ENCODE measurements at regions not wholly inside any gene's neighbourhood (a gene's known extent, or its start where the extent isn't known, plus 50 kb on each side); places are given as distances from the start of the nearest gene placed in this dataset.

DNA sequence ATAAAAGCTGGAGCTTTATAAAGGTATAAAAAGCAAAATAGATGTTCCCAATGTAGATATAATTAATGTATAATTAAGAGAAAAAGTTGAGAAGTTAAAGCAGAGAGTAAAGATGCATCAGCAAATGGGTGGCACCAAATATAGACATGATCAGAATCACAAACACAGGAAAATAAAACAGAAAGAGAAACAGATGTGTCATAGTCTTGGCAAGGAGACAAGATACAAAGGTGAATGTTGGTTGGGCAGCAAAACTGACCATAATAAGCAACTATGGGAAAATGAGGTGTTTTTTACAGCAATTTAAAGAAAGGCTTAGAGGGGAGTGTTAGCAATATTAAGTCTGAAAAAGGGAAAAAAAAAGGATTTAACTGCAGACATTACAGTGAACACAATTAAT, 135.4 kb upstream of the CLEC14A start:
- H3K4me3 ChIP-seq (ENCODE audit: low read length), result no peak overlapping the region
- DNase-seq (ENCODE audit: low read depth), result peak; percentile 39
- TF ChIP-seq, protein P1, sequence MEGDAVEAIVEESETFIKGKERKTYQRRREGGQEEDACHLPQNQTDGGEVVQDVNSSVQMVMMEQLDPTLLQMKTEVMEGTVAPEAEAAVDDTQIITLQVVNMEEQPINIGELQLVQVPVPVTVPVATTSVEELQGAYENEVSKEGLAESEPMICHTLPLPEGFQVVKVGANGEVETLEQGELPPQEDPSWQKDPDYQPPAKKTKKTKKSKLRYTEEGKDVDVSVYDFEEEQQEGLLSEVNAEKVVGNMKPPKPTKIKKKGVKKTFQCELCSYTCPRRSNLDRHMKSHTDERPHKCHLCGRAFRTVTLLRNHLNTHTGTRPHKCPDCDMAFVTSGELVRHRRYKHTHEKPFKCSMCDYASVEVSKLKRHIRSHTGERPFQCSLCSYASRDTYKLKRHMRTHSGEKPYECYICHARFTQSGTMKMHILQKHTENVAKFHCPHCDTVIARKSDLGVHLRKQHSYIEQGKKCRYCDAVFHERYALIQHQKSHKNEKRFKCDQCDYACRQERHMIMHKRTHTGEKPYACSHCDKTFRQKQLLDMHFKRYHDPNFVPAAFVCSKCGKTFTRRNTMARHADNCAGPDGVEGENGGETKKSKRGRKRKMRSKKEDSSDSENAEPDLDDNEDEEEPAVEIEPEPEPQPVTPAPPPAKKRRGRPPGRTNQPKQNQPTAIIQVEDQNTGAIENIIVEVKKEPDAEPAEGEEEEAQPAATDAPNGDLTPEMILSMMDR (conservative IDR thresholded peaks at IDR 0.05; ENCODE audit: low read length), result no peak

DNA sequence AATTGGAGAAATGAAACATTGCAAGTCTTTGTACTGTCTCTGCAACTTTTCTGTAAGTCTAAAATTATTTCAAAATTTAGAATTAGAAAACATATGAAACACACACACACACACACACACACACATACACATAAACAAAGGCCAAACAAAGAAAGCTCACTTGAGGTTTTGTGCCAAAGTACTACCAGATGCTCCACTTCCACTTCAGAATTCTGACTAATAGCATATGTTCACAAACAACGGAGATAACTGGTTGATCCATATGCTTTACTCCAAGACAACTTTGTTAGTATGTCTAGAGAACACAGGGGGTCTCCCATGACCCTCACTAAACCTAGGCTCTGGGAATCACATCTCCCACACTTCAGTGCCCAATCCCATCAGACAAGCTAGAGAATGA, 133.8 kb upstream of the CLEC14A start:
- H3K4me3 ChIP-seq (ENCODE audit: low read length), result no peak overlapping the region
- TF ChIP-seq, protein P1 (conservative IDR thresholded peaks at IDR 0.05; ENCODE audit: low read length), result no peak
- DNase-seq (ENCODE audit: low read depth), result peak; percentile 90

DNA sequence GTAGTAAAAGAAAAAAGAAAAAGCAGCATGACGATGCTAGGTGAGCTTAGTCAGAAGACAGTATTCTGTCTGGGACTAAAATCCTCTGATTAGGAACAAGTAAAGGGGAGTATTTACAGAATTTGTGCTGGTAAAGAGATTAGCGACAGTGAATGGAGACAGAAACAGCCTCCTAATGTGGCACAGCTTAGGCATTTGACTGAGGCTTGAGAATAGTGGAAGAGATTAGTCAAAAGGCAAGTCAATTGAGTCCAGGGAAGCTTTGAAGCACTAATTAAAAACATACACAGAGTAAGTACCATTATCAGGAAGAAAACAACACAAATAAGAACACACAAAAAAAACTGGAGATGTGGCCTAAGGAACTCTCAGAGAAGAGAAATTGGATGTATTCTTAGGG, 131.9 kb upstream of the CLEC14A start:
- DNase-seq (ENCODE audit: low read depth), result peak; percentile 17
- TF ChIP-seq, protein P1 (conservative IDR thresholded peaks at IDR 0.05; ENCODE audit: low read length), result no peak
- H3K4me3 ChIP-seq (ENCODE audit: low read length), result no peak overlapping the region

DNA sequence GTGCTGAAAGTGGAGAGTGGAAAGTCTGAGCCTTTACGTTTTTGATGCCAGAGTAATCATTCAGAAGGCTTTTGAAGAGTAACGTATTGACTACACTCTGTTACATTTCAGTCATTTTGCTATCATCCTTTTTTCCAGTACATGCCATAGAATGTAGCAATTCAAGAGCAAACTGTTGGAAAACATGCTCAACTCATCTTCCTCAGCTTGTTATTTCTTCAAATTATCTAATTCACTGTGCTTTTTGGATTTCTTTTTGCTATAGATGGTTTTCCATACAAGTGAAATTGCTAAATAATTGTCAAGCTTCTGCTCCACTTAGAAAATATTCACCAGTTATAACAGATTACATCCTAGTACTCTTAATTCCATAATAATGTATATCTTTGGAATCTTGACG, 129.9 kb upstream of the CLEC14A start:
- TF ChIP-seq, protein P1 (conservative IDR thresholded peaks at IDR 0.05; ENCODE audit: low read length), result no peak
- no peak overlapping the region for H3K4me3 ChIP-seq (ENCODE audit: low read length)

DNA sequence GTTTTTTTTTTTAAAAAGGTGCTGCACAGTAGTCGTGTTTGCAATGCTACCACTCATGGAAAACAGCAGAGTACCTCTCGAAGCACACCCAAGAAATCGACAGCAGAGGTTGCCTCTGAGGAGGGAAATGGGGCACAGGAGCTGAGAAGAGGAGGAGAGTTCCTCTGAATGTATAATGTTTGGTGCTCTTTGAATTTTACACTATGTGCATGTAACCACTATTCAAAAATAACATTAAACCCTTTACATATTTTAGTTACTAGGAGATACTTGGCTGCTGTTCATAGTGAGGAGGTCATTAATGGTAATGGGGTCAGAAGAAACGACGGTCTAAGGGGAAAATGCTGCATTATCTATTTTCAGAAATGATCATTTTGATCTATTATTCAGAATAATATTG, 129.4 kb upstream of the CLEC14A start:
- TF ChIP-seq, protein P1 (conservative IDR thresholded peaks at IDR 0.05; ENCODE audit: low read length), result no peak
- no peak for DNase-seq (ENCODE audit: low read depth)
- H3K4me3 ChIP-seq (ENCODE audit: low read length), result no peak overlapping the region

More for the DNA sequence above, 129.9 kb upstream of the CLEC14A start:
- DNase-seq (ENCODE audit: low read depth), result no peak

DNA sequence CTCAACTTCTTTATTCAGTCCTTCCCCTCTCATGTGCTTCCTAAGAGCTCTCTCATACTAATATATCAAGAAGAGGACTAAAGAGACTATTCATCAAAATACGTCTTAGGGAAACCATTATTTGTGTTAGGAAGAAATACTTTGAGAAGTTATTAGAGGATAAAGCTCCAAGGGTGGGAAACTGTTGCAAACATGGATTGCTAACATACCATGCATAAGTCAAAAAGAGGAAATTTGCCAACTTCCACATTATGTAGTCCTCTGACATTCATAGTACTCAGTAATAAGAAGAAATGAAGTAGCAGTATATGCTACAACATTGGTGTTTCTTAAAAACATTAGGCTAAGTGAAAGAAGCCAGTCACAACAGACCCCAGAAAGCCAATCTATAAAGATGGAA, 128.8 kb upstream of the CLEC14A start:
- H3K4me3 ChIP-seq (ENCODE audit: low read length), result no peak overlapping the region
- TF ChIP-seq, protein P1 (conservative IDR thresholded peaks at IDR 0.05; ENCODE audit: low read length), result no peak
- DNase-seq (ENCODE audit: low read depth), result peak; percentile 36

DNA sequence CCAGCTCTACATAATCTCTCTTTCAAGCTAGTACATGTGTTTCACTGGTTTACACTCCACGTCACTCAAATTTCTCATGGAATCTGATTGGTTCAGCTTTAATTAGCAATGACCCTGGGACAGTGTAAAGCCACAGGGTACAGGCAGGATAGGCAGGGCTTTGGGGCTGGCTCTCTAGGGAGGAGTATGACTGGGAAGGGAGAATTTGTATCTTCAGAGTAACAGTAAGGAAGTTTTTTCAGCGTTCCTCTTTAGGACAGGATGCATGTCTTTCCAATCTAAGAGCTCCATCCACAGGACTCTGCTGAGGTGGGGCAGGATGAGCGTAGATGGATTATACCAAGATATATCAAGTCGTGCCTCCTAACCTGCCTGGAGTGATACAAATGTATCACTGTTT, 112.0 kb upstream of the CLEC14A start:
- TF ChIP-seq, protein P1 (conservative IDR thresholded peaks at IDR 0.05; ENCODE audit: low read length), result no peak
- no peak for DNase-seq (ENCODE audit: low read depth)
- no peak overlapping the region for H3K4me3 ChIP-seq (ENCODE audit: low read length)
